GM12865 (cell line): ENCODE measurements at regions not wholly inside any gene's neighbourhood (a gene's known extent, or its start where the extent isn't known, plus 50 kb on each side); places are given as distances from the start of the nearest gene placed in this dataset.

Experiments
- DNase-seq: peaks from one replicate; pipeline ENCODE4 v3.0.0; 2010; ENCODE audit warnings: low read depth
- H3K4me3 ChIP-seq: 2 replicates; pipeline ENCODE4 v1.5.1; 2011; ENCODE audit warnings: mild to moderate bottlenecking, low read depth, low read length, control low read depth
- CTCF ChIP-seq: IDR thresholded peaks from 2 replicates; pipeline ENCODE4 v1.5.1; 2011; ENCODE audit warnings: low read length, control low read depth, low read depth, inconsistent platforms; ENCODE audit not compliant: insufficient read depth; ENCODE audit errors: missing control alignments

- DNase-seq: no peak
- TF ChIP-seq CTCF: no peak
Observed at GRCh38 chrX:7983581-7983980, 56.4 kb upstream of the PNPLA4 start.

More at GRCh38 chrX:7983581-7983980, 56.4 kb upstream of the PNPLA4 start:
- no peak overlapping the region for H3K4me3 ChIP-seq
